ENCODE measurements at regions not wholly inside any gene's neighbourhood (a gene's known extent, or its start where the extent isn't known, plus 50 kb on each side); places are given as distances from the start of the nearest gene placed in this dataset.

- H3K4me3 ChIP-seq (ENCODE audit: low read depth, low read length) = no peak overlapping the region
- POLR2A ChIA-PET = interaction anchor here (1.1 kb wide), 2 partner anchors 13 to 62 kb away, joined by 3 read pairs; no protein-coding TSS in a partner anchor
- 0 out of 2 replicates have a peak, but pooled peaks have one; percentile 9 for TF ChIP-seq ZBTB17 (tag by site-specific recombination; IDR thresholded peaks at IDR 0.05)
- TF ChIP-seq ZNF341 (tag by site-specific recombination; IDR thresholded peaks at IDR 0.05; ENCODE audit: low read depth) = peak; percentile 56
- TF ChIP-seq ZBTB8A (tag by site-specific recombination; IDR thresholded peaks at IDR 0.05) = no peak
- no peak for TF ChIP-seq ZNF830 (tag by site-specific recombination; IDR thresholded peaks at IDR 0.05; ENCODE audit: low read depth)
- TF ChIP-seq ZBTB7A (tag by site-specific recombination; IDR thresholded peaks at IDR 0.05; ENCODE audit: low read depth) = no peak
- no peak for TF ChIP-seq ZNF843 (tag by site-specific recombination; IDR thresholded peaks at IDR 0.05)
- no peak for TF ChIP-seq IKZF3 (tag by site-specific recombination; IDR thresholded peaks at IDR 0.05)
- 0 out of 2 replicates have a peak, but pooled peaks have one; percentile 10 for TF ChIP-seq PRDM10 (tag by site-specific recombination; IDR thresholded peaks at IDR 0.05)
- TF ChIP-seq, protein P1, sequence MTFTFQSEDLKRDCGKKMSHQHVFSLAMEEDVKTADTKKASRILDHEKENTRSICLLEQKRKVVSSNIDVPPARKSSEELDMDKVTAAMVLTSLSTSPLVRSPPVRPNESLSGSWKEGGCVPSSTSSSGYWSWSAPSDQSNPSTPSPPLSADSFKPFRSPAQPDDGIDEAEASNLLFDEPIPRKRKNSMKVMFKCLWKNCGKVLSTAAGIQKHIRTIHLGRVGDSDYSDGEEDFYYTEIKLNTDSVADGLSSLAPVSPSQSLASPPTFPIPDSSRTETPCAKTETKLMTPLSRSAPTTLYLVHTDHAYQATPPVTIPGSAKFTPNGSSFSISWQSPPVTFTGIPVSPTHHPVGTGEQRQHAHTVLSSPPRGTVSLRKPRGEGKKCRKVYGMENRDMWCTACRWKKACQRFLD (tag by site-specific recombination; IDR thresholded peaks at IDR 0.05) = no peak
- TF ChIP-seq MEIS1 (CRISPR knock-in tag; IDR thresholded peaks at IDR 0.05; ENCODE audit: borderline replicate concordance) = no peak
- no peak for TF ChIP-seq ZXDB (tag by site-specific recombination; IDR thresholded peaks at IDR 0.05)
- no peaks in the 10 kb centered on the region for H3K36me3 ChIP-seq (ENCODE audit: control insufficient read depth in 2 of 2, insufficient read depth in 1 of 2, low read length in 2 of 2)
- peaks cover 14% of the 10 kb centered on the region for H3K4me1 ChIP-seq (ENCODE audit: control insufficient read depth, insufficient read depth, low read length)
- H3K9me3 ChIP-seq (ENCODE audit: control insufficient read depth, insufficient read depth, low read depth, low read length) = no peaks in the 10 kb centered on the region
- H3K27ac ChIP-seq (ENCODE audit: extremely low read depth, low read depth, low read length) = peak overlapping the region; percentile 73
- CTCF ChIA-PET = interaction anchor here (1.4 to 2.1 kb wide), 2 partner anchors 46 to 49 kb away, joined by 4 read pairs; no protein-coding TSS in a partner anchor
Observed at GRCh38 chr2:206213514-206213845, 53.8 kb downstream of the EEF1B2 start.

GRCh38 chr2:206217166-206217565 is 57.3 kb upstream of the ZDBF2 start:
- Histone ChIP-seq H3K4me3 (ENCODE audit: low read depth, low read length) (no peak overlapping the region), H3K36me3 (ENCODE audit: control insufficient read depth in 2 of 2, insufficient read depth in 1 of 2, low read length in 2 of 2) (no peaks in the 10 kb centered on the region), H3K9me3 (ENCODE audit: control insufficient read depth, insufficient read depth, low read depth, low read length) (no peaks in the 10 kb centered on the region), H3K27ac (ENCODE audit: extremely low read depth, low read depth, low read length) (no peak overlapping the region), H3K4me1 (ENCODE audit: control insufficient read depth, insufficient read depth, low read length) (peaks cover 6% of the 10 kb centered on the region)
- ChIA-PET POLR2A (no interaction called here), CTCF (interaction anchor here (0.6 kb wide), 1 partner anchor 957 kb away, joined by 3 read pairs; no protein-coding TSS in a partner anchor)
- no peak for TF ChIP-seq ZNF133 (tag by site-specific recombination; IDR thresholded peaks at IDR 0.05)
- no peak for TF ChIP-seq TRIM28 (IDR thresholded peaks at IDR 0.05; ENCODE audit: borderline replicate concordance, low read length)
- no peak for TF ChIP-seq ZNF10 (tag by site-specific recombination; IDR thresholded peaks at IDR 0.05)
- no peak for TF ChIP-seq ZNF239 (tag by site-specific recombination; IDR thresholded peaks at IDR 0.05)
- no peak for TF ChIP-seq ZNF350 (tag by site-specific recombination; IDR thresholded peaks at IDR 0.05)
- no peak for TF ChIP-seq ZNF26 (tag by site-specific recombination; IDR thresholded peaks at IDR 0.05)
- TF ChIP-seq ZSCAN16 (tag by site-specific recombination; IDR thresholded peaks at IDR 0.05) = no peak
- TF ChIP-seq ZNF645 (tag by site-specific recombination; IDR thresholded peaks at IDR 0.05) = no peak
- no peak for TF ChIP-seq ZNF777 (tag by site-specific recombination; IDR thresholded peaks at IDR 0.05; ENCODE audit: borderline replicate concordance)
- TF ChIP-seq, protein P2, sequence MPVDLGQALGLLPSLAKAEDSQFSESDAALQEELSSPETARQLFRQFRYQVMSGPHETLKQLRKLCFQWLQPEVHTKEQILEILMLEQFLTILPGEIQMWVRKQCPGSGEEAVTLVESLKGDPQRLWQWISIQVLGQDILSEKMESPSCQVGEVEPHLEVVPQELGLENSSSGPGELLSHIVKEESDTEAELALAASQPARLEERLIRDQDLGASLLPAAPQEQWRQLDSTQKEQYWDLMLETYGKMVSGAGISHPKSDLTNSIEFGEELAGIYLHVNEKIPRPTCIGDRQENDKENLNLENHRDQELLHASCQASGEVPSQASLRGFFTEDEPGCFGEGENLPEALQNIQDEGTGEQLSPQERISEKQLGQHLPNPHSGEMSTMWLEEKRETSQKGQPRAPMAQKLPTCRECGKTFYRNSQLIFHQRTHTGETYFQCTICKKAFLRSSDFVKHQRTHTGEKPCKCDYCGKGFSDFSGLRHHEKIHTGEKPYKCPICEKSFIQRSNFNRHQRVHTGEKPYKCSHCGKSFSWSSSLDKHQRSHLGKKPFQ (tag by site-specific recombination; IDR thresholded peaks at IDR 0.05) = no peak
- no peak for TF ChIP-seq ZNF513 (tag by site-specific recombination; IDR thresholded peaks at IDR 0.05)
- no peak for TF ChIP-seq BCL6B (tag by site-specific recombination; IDR thresholded peaks at IDR 0.05)
- no peak for TF ChIP-seq ZEB2 (tag by site-specific recombination; IDR thresholded peaks at IDR 0.05)
